ENCODE measurements at regions not wholly inside any gene's neighbourhood (a gene's known extent, or its start where the extent isn't known, plus 50 kb on each side); places are given as distances from the start of the nearest gene placed in this dataset.
"Not testable (repeated sequence)": the region's sequence is repeated elsewhere in the genome, so short reads cannot be mapped to it uniquely, and the experiment has no call there.

GRCh38 chr5:176061660-176062059 is 93.5 kb upstream of the THOC3 start:
- TF ChIP-seq TSHZ2, OSR1 (CRISPR knock-in tag; IDR thresholded peaks at IDR 0.05): not testable (repeated sequence)

Measured in SK-N-SH treated with all-trans-retinoic acid at 6 μM for 48 hours (cell line).